ENCODE measurements at regions not wholly inside any gene's neighbourhood (a gene's known extent, or its start where the extent isn't known, plus 50 kb on each side); places are given as distances from the start of the nearest gene placed in this dataset.

DNA sequence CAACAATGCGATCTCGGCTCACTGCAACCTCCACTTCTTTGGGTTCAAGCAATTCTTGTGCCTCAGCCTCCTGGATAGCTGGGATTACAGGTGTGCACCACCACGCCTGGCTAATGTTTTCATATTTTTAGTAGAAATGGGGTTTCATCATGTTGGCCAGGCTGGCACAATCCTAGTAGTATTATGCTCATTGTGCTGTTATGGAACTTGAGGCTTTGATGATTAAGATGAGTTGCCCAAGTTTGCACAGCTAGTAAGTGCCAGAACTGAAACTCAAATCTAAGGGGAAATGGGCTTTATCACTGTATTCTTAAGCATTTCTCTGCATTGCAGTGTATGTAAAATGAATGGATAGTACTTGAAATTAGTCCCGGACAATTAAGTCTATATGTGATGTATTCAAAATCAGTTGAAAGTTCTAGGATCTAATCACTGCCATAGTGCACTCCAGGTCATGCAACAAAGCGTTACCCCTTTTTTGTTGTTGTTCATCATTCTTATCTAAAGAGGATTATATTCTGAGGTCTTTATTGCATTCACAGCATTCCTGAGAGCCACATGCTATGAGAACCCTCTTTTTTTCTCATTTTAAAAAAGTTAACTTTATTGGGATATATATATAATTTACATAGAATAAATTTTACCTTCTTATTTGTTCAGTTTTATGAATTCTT, 378.7 kb upstream of the CNTN6 start:
- intact Hi-C loops (cut with micrococcal nuclease; ENCODE audit: unreplicated experiment), result no loop called here
- in situ Hi-C loops (cut with HindIII; ENCODE audit: low pct_unique_long_range_greater_than_20kb, low sequenced_read_pairs), result no loop called here
- POLR2A ChIA-PET, result no interaction called here
- no peaks in the 10 kb centered on the region for H3K36me3 ChIP-seq (ENCODE audit: control insufficient read depth, insufficient read depth, low read length)
- no peaks in the 10 kb centered on the region for H3K4me1 ChIP-seq (ENCODE audit: control insufficient read depth, insufficient read depth, low read length)
- ATAC-seq (no peak), DNase-seq (ENCODE audit: low read depth, low spot score) (no peak)
- H3K27me3 ChIP-seq (ENCODE audit: control insufficient read depth, insufficient read depth, low read length), result no peaks in the 10 kb centered on the region
- no peaks in the 10 kb centered on the region for H3K9me3 ChIP-seq (ENCODE audit: control insufficient read depth, insufficient read depth, low read depth, low read length)
- BruUV-seq (replicated peaks), result no TSS peak
- H3K4me3 ChIP-seq (ENCODE audit: low read depth in 2 of 2, low read length in 2 of 2), result no peak overlapping the region
- no peak for TF ChIP-seq TCF7L2 (IDR thresholded peaks at IDR 0.05; ENCODE audit: low read depth, low read length)
- no peak for TF ChIP-seq REST (IDR thresholded peaks at IDR 0.05; ENCODE audit: insufficient read depth in 1 of 2, low read depth in 2 of 2, low read length in 1 of 2)
- no peak for TF ChIP-seq POLR2AphosphoS5 (IDR thresholded peaks at IDR 0.05; ENCODE audit: low read depth, low read length)
- no peak for TF ChIP-seq SIN3A (IDR thresholded peaks at IDR 0.05; ENCODE audit: borderline replicate concordance, insufficient read depth, low read depth, low read length)
- TF ChIP-seq, protein P1, sequence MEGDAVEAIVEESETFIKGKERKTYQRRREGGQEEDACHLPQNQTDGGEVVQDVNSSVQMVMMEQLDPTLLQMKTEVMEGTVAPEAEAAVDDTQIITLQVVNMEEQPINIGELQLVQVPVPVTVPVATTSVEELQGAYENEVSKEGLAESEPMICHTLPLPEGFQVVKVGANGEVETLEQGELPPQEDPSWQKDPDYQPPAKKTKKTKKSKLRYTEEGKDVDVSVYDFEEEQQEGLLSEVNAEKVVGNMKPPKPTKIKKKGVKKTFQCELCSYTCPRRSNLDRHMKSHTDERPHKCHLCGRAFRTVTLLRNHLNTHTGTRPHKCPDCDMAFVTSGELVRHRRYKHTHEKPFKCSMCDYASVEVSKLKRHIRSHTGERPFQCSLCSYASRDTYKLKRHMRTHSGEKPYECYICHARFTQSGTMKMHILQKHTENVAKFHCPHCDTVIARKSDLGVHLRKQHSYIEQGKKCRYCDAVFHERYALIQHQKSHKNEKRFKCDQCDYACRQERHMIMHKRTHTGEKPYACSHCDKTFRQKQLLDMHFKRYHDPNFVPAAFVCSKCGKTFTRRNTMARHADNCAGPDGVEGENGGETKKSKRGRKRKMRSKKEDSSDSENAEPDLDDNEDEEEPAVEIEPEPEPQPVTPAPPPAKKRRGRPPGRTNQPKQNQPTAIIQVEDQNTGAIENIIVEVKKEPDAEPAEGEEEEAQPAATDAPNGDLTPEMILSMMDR (IDR thresholded peaks at IDR 0.05), result no peak
- no peak overlapping the region for H3K27ac ChIP-seq (ENCODE audit: low read length)
- CTCF ChIA-PET, result no interaction called here

- Histone ChIP-seq H3K9me3 (ENCODE audit: control insufficient read depth, insufficient read depth, low read depth, low read length) (no peaks in the 10 kb centered on the region), H3K4me1 (ENCODE audit: control insufficient read depth, insufficient read depth, low read length) (no peaks in the 10 kb centered on the region), H3K27me3 (ENCODE audit: control insufficient read depth, insufficient read depth, low read length) (no peaks in the 10 kb centered on the region), H3K36me3 (ENCODE audit: control insufficient read depth, insufficient read depth, low read length) (no peaks in the 10 kb centered on the region), H3K27ac (ENCODE audit: low read length) (no peak overlapping the region), H3K4me3 (ENCODE audit: low read depth in 2 of 2, low read length in 2 of 2) (no peak overlapping the region)
- ATAC-seq (no peak), DNase-seq (ENCODE audit: low read depth, low spot score) (no peak)
- TF ChIP-seq, protein P1 (IDR thresholded peaks at IDR 0.05), result no peak
- TF ChIP-seq POLR2AphosphoS5 (IDR thresholded peaks at IDR 0.05; ENCODE audit: low read depth, low read length), result no peak
- no peak for TF ChIP-seq SIN3A (IDR thresholded peaks at IDR 0.05; ENCODE audit: borderline replicate concordance, insufficient read depth, low read depth, low read length)
- no peak for TF ChIP-seq REST (IDR thresholded peaks at IDR 0.05; ENCODE audit: insufficient read depth in 1 of 2, low read depth in 2 of 2, low read length in 1 of 2)
- in situ Hi-C loops (cut with HindIII; ENCODE audit: low pct_unique_long_range_greater_than_20kb, low sequenced_read_pairs), result no loop called here
- ChIA-PET POLR2A (no interaction called here), CTCF (no interaction called here)
- no TSS peak for BruUV-seq (replicated peaks)
- intact Hi-C loops (cut with micrococcal nuclease; ENCODE audit: unreplicated experiment), result no loop called here
These were observed 371.7 kb upstream of the CNTN6 start for GRCh38 chr3:721086-721485.
